ENCODE measurements at regions not wholly inside any gene's neighbourhood (a gene's known extent, or its start where the extent isn't known, plus 50 kb on each side); places are given as distances from the start of the nearest gene placed in this dataset.

GRCh38 chr1:239675735-239676134 is 289.4 kb downstream of the CHRM3 start:
- TF ChIP-seq CTCF (IDR thresholded peaks at IDR 0.05) = no peak
- no peak for TF ChIP-seq REST (IDR thresholded peaks at IDR 0.05; ENCODE audit: insufficient read depth in 1 of 2, low read depth in 2 of 2, low read length in 1 of 2)
